LNCAP (cell line): ENCODE measurements at regions not wholly inside any gene's neighbourhood (a gene's known extent, or its start where the extent isn't known, plus 50 kb on each side); places are given as distances from the start of the nearest gene placed in this dataset.

ENCODE experiments used
- CTCF ChIP-seq: fragments of 450-650 bp; IDR thresholded peaks from 2 replicates; pipeline ENCODE4 v1.5.1; 2017; ENCODE audit warnings: mild to moderate bottlenecking

GRCh38 chr2:228649876-228650275 is 468.4 kb upstream of the SPHKAP start:
- TF ChIP-seq CTCF, result no peak

GRCh38 chr2:228649447-228649846 is 468.0 kb upstream of the SPHKAP start:
- TF ChIP-seq CTCF, result no peak

GRCh38 chr2:228648541-228648940 is 467.1 kb upstream of the SPHKAP start:
- no peak for TF ChIP-seq CTCF

- no peak for TF ChIP-seq CTCF
Measured at GRCh38 chr2:228646061-228646460, 464.6 kb upstream of the SPHKAP start.

- no peak for TF ChIP-seq CTCF
Measured at GRCh38 chr2:228644199-228644598, 462.7 kb upstream of the SPHKAP start.

- no peak for TF ChIP-seq CTCF
Measured at GRCh38 chr2:228642861-228643260, 461.4 kb upstream of the SPHKAP start.

- no peak for TF ChIP-seq CTCF
Measured at GRCh38 chr2:228630786-228631185, 449.3 kb upstream of the SPHKAP start.

GRCh38 chr2:228629251-228629650 is 447.8 kb upstream of the SPHKAP start:
- no peak for TF ChIP-seq CTCF
